Activated CD4-positive, alpha-beta T cell treated with anti-CD3 and anti-CD28 coated beads, Interleukin-2, amount 10 ng/mL, durations not matched to agents 24 days and 14 days (primary cell): ENCODE measurements at regions not wholly inside any gene's neighbourhood (a gene's known extent, or its start where the extent isn't known, plus 50 kb on each side); places are given as distances from the start of the nearest gene placed in this dataset.

ENCODE experiments used
- DNase-seq: peaks from one replicate; pipeline ENCODE4 v3.0.0; 2022
- H3K27ac Mint-ChIP-seq: one replicate; pipeline ENCODE4 v1.8.0; 2022; ENCODE audit warnings: mild to moderate bottlenecking, mixed read lengths
- H3K27me3 Mint-ChIP-seq: one replicate; pipeline ENCODE4 v1.8.0; 2022; ENCODE audit warnings: mixed read lengths
- H3K36me3 Mint-ChIP-seq: one replicate; pipeline ENCODE4 v1.8.0; 2022; ENCODE audit warnings: low read depth, mild to moderate bottlenecking, mixed read lengths
- H3K4me1 Mint-ChIP-seq: one replicate; pipeline ENCODE4 v1.8.0; 2021; ENCODE audit warnings: mixed read lengths
- H3K4me3 Mint-ChIP-seq: one replicate; pipeline ENCODE4 v1.8.0; 2022; ENCODE audit warnings: mild to moderate bottlenecking, moderate library complexity, mixed read lengths
- H3K9me3 Mint-ChIP-seq: one replicate; pipeline ENCODE4 v1.8.0; 2021; ENCODE audit warnings: mixed read lengths
- intact Hi-C: fragments of 100-400 bp; cut with micrococcal nuclease; formaldehyde crosslinking; loops from one replicate; pipeline ENCODE4 v1.15.1; 2023

GRCh38 chr7:46972205-46972604 is 609.7 kb downstream of the TNS3 start:
- no peak for DNase-seq
- Mint-ChIP-seq H3K27me3 (no peaks in the 10 kb centered on the region), H3K4me1 (no peaks in the 10 kb centered on the region), H3K36me3 (no peaks in the 10 kb centered on the region), H3K9me3 (no peaks in the 10 kb centered on the region), H3K27ac (no peak overlapping the region), H3K4me3 (no peak overlapping the region)
- intact Hi-C loops = no loop called here

- Mint-ChIP-seq H3K27me3 (no peaks in the 10 kb centered on the region), H3K36me3 (no peaks in the 10 kb centered on the region), H3K4me3 (no peak overlapping the region), H3K9me3 (no peaks in the 10 kb centered on the region), H3K27ac (no peak overlapping the region), H3K4me1 (no peaks in the 10 kb centered on the region)
- intact Hi-C loops = no loop called here
- no peak for DNase-seq
Measured at GRCh38 chr7:46970476-46970875, 611.4 kb downstream of the TNS3 start.

GRCh38 chr7:46970131-46970430 is 611.8 kb downstream of the TNS3 start:
- DNase-seq = no peak

GRCh38 chr7:46969303-46970130 is 612.4 kb downstream of the TNS3 start:
- H3K9me3 Mint-ChIP-seq = no peaks in the 10 kb centered on the region
- no peaks in the 10 kb centered on the region for H3K27me3 Mint-ChIP-seq
- DNase-seq = no peak
- intact Hi-C loops = no loop called here
- H3K27ac Mint-ChIP-seq = no peak overlapping the region
- H3K4me3 Mint-ChIP-seq = no peak overlapping the region
- H3K36me3 Mint-ChIP-seq = no peaks in the 10 kb centered on the region
- H3K4me1 Mint-ChIP-seq = no peaks in the 10 kb centered on the region

More at GRCh38 chr7:46970131-46970430, 611.8 kb downstream of the TNS3 start:
- Mint-ChIP-seq H3K4me3 (no peak overlapping the region), H3K4me1 (no peaks in the 10 kb centered on the region), H3K9me3 (no peaks in the 10 kb centered on the region), H3K27me3 (no peaks in the 10 kb centered on the region), H3K36me3 (no peaks in the 10 kb centered on the region), H3K27ac (no peak overlapping the region)
- intact Hi-C loops = no loop called here

GRCh38 chr7:46968003-46968402 is 613.9 kb downstream of the TNS3 start:
- no peaks in the 10 kb centered on the region for H3K36me3 Mint-ChIP-seq
- no peaks in the 10 kb centered on the region for H3K27me3 Mint-ChIP-seq
- H3K27ac Mint-ChIP-seq = no peak overlapping the region
- no peak overlapping the region for H3K4me3 Mint-ChIP-seq
- DNase-seq = no peak
- no peaks in the 10 kb centered on the region for H3K4me1 Mint-ChIP-seq
- intact Hi-C loops = no loop called here
- H3K9me3 Mint-ChIP-seq = no peaks in the 10 kb centered on the region

GRCh38 chr7:46963719-46964118 is 618.2 kb downstream of the TNS3 start:
- H3K27me3 Mint-ChIP-seq = no peaks in the 10 kb centered on the region
- intact Hi-C loops = no loop called here
- DNase-seq = no peak
- H3K9me3 Mint-ChIP-seq = no peaks in the 10 kb centered on the region
- no peaks in the 10 kb centered on the region for H3K4me1 Mint-ChIP-seq
- H3K27ac Mint-ChIP-seq = no peak overlapping the region
- H3K36me3 Mint-ChIP-seq = no peaks in the 10 kb centered on the region
- no peak overlapping the region for H3K4me3 Mint-ChIP-seq

GRCh38 chr7:46960970-46961369 is 620.9 kb downstream of the TNS3 start:
- H3K36me3 Mint-ChIP-seq = no peaks in the 10 kb centered on the region
- intact Hi-C loops = no loop called here
- H3K27me3 Mint-ChIP-seq = no peaks in the 10 kb centered on the region
- no peak overlapping the region for H3K27ac Mint-ChIP-seq
- H3K4me1 Mint-ChIP-seq = no peaks in the 10 kb centered on the region
- DNase-seq = no peak
- H3K4me3 Mint-ChIP-seq = no peak overlapping the region
- H3K9me3 Mint-ChIP-seq = no peaks in the 10 kb centered on the region

- H3K9me3 Mint-ChIP-seq = no peaks in the 10 kb centered on the region
- no peak overlapping the region for H3K27ac Mint-ChIP-seq
- no peak overlapping the region for H3K4me3 Mint-ChIP-seq
- intact Hi-C loops = no loop called here
- H3K27me3 Mint-ChIP-seq = no peaks in the 10 kb centered on the region
- no peaks in the 10 kb centered on the region for H3K4me1 Mint-ChIP-seq
- H3K36me3 Mint-ChIP-seq = no peaks in the 10 kb centered on the region
- no peak for DNase-seq
Measured at GRCh38 chr7:46957195-46957594, 624.7 kb downstream of the TNS3 start.

GRCh38 chr7:46955531-46955930 is 626.4 kb downstream of the TNS3 start:
- Mint-ChIP-seq H3K4me3 (no peak overlapping the region), H3K27me3 (no peaks in the 10 kb centered on the region), H3K27ac (no peak overlapping the region), H3K36me3 (no peaks in the 10 kb centered on the region), H3K4me1 (no peaks in the 10 kb centered on the region), H3K9me3 (no peaks in the 10 kb centered on the region)
- intact Hi-C loops = no loop called here
- DNase-seq = no peak

- DNase-seq = no peak
- Mint-ChIP-seq H3K27me3 (no peaks in the 10 kb centered on the region), H3K4me1 (no peaks in the 10 kb centered on the region), H3K9me3 (no peaks in the 10 kb centered on the region), H3K27ac (no peak overlapping the region), H3K36me3 (no peaks in the 10 kb centered on the region), H3K4me3 (no peak overlapping the region)
- intact Hi-C loops = no loop called here
Measured at GRCh38 chr7:46954181-46954580, 627.7 kb downstream of the TNS3 start.

- Mint-ChIP-seq H3K27me3 (no peaks in the 10 kb centered on the region), H3K4me1 (no peaks in the 10 kb centered on the region), H3K27ac (no peak overlapping the region), H3K4me3 (no peak overlapping the region), H3K9me3 (no peaks in the 10 kb centered on the region), H3K36me3 (no peaks in the 10 kb centered on the region)
- intact Hi-C loops = no loop called here
- DNase-seq = no peak
Measured at GRCh38 chr7:46953008-46953407, 628.9 kb downstream of the TNS3 start.

GRCh38 chr7:46949270-46949931 is 632.5 kb downstream of the TNS3 start:
- H3K9me3 Mint-ChIP-seq = no peaks in the 10 kb centered on the region

GRCh38 chr7:46948716-46949115 is 633.2 kb downstream of the TNS3 start:
- no peaks in the 10 kb centered on the region for H3K9me3 Mint-ChIP-seq
- H3K36me3 Mint-ChIP-seq = no peaks in the 10 kb centered on the region
- no peaks in the 10 kb centered on the region for H3K4me1 Mint-ChIP-seq

More at GRCh38 chr7:46949270-46949931, 632.5 kb downstream of the TNS3 start:
- no peak overlapping the region for H3K4me3 Mint-ChIP-seq
- H3K27me3 Mint-ChIP-seq = no peaks in the 10 kb centered on the region
- intact Hi-C loops = no loop called here
- H3K27ac Mint-ChIP-seq = no peak overlapping the region
- peak; percentile 26 for DNase-seq
- H3K36me3 Mint-ChIP-seq = no peaks in the 10 kb centered on the region
- no peaks in the 10 kb centered on the region for H3K4me1 Mint-ChIP-seq

GRCh38 chr7:46945328-46945727 is 636.6 kb downstream of the TNS3 start:
- no peaks in the 10 kb centered on the region for H3K9me3 Mint-ChIP-seq
- H3K4me3 Mint-ChIP-seq = no peak overlapping the region
- H3K4me1 Mint-ChIP-seq = no peaks in the 10 kb centered on the region

More at GRCh38 chr7:46948716-46949115, 633.2 kb downstream of the TNS3 start:
- Mint-ChIP-seq H3K4me3 (no peak overlapping the region), H3K27me3 (no peaks in the 10 kb centered on the region), H3K27ac (no peak overlapping the region)
- intact Hi-C loops = no loop called here
- no peak for DNase-seq

GRCh38 chr7:46943996-46944395 is 637.9 kb downstream of the TNS3 start:
- no peaks in the 10 kb centered on the region for H3K4me1 Mint-ChIP-seq
- no peak overlapping the region for H3K4me3 Mint-ChIP-seq
- no peak for DNase-seq
- H3K36me3 Mint-ChIP-seq = no peaks in the 10 kb centered on the region
- no peaks in the 10 kb centered on the region for H3K27me3 Mint-ChIP-seq
- H3K27ac Mint-ChIP-seq = no peak overlapping the region
- intact Hi-C loops = no loop called here
- no peaks in the 10 kb centered on the region for H3K9me3 Mint-ChIP-seq

More at GRCh38 chr7:46945328-46945727, 636.6 kb downstream of the TNS3 start:
- Mint-ChIP-seq H3K36me3 (no peaks in the 10 kb centered on the region), H3K27me3 (no peaks in the 10 kb centered on the region), H3K27ac (no peak overlapping the region)
- no peak for DNase-seq
- intact Hi-C loops = no loop called here
